Activated gamma-delta T cell treated with anti-CD3 and anti-CD28 coated beads, Interleukin-2, amount 50 U/mL, for 16 hours (primary cell): ENCODE measurements at regions not wholly inside any gene's neighbourhood (a gene's known extent, or its start where the extent isn't known, plus 50 kb on each side); places are given as distances from the start of the nearest gene placed in this dataset.
"Not testable (repeated sequence)": the region's sequence is repeated elsewhere in the genome, so short reads cannot be mapped to it uniquely, and the experiment has no call there.

Experiments
- DNase-seq: peaks from one replicate; pipeline ENCODE4 v3.0.0-alpha.2; 2020; ENCODE audit warnings: low read depth

- no peak for DNase-seq
Observed at GRCh38 chr1:88296642-88297041, 387.4 kb upstream of the PKN2 start.

- no peak for DNase-seq
Observed at GRCh38 chr1:88298506-88298905, 385.6 kb upstream of the PKN2 start.

DNA sequence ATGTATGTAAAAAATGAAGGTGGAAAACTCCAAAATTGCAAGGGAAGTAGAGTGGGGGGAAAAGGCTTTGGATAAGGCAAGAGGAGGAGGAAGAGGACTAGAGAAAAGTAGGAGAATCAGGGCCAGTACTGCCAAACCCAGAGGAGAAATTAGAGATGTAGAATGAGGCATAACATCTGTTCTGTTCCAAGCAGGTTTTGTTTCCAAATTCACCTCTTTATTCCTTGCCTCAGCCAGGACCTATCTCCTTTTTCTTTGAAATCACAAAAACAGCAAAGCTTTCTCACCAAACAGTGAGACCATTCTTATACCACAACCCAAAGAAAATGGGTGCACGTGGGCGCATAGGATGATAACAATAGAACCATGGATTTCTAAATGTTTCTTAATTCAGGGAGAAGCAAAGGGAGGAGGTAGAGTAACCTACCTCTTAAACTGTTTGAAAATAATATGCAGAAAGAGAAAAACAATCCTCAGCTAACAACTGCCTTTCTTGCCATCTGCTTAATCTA lies 383.3 kb upstream of the PKN2 start:
- DNase-seq: no peak

- no peak for DNase-seq
Observed at GRCh38 chr1:88302843-88303486, 381.1 kb upstream of the PKN2 start.

DNA sequence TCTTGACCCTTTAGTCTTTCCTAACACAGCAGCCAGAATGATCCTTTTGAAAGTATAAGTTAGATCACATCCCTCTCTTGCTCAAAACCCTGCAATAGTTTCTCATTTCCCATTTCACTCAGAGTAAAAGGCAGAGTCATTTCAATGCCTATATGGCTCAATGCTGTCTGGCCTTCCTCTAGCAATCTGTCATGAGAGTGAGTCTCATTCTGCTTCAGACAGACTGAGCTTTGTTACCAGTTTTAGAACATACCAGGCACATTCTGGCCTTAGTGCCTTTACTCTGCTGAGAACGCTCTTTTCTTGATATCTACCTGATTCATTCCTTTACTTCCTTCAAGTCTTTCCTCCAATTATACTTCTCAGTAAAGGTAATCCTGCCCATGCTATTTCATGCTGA lies 372.8 kb upstream of the PKN2 start:
- no peak for DNase-seq

DNA sequence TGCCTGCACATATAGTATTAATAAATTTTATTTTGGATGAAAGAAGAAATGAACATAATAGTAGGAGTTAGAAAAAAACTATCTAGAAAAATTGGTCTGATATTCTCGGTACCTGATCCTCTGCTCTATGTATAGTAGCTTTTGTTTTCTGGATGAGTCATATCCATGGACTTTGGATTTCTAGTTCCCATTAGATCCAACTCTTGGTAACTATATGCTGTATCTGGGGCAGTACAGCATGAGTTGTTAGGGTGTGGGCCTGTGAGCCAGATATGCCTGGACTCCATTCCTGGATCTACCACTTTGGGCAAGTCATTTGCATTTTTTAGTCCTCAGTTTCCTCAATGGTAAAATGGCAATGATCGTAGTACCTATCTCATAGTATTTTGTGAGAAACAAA lies 372.2 kb upstream of the PKN2 start:
- no peak for DNase-seq

DNA sequence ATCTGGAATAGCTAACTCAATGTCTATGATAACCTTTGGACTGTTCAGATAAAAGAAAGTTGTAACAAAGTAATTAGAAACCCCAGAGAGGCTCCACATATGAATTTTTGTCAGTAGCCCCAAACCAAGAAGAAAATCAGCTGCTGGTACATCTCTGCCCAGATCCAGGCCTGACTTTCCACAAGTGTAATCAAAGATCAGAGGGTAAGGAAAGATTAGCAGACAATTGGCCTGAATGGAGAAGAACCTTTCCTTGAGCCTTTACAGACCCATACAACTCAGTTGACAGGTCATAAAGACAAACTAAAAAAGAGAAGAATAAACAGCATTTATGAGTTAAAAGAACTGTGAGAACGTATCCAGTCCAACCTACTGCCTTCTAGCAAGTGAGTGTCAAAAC lies 366.7 kb upstream of the PKN2 start:
- no peak for DNase-seq

- no peak for DNase-seq
Observed at GRCh38 chr1:88318740-88319139, 365.3 kb upstream of the PKN2 start.

- DNase-seq: no peak
Observed at GRCh38 chr1:88320291-88320690, 363.8 kb upstream of the PKN2 start.

DNA sequence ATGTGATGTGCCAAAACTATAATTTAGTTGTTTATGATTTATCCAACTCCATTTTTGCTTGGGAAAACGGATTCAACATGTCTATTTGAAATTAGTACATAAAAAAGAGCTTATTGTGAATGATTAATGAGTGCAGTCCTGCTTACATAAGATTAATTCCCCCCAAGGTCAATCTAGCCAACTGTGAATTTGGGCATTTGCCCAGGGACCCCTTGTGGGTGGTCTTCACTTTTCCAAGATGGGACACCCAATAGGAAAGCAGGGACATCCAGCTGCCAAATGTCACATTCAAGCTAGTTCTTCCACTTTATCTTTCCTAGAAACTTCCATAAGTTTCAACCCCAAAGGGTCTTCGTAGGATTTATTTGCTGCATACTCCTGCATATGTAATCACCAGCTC lies 362.4 kb upstream of the PKN2 start:
- DNase-seq: no peak

DNA sequence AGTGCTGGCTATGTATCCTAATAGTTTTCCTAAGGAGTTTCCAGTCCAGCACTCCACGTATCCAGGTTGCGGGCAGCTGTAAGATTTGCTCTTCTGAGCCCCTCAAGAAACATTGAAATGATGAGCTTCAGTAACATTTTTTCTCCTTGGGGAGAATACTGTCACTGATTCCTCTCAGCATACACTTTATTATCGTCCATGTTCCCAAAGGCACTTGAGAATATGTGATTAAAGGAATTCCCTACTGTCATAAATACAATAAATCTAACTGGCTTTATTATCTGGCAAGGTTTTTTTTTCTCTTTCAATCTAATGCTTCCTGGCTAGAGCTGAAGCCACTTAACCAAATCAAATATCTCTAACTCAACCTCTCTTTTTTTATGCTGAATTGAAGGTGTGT lies 359.2 kb upstream of the PKN2 start:
- DNase-seq: no peak

- DNase-seq: no peak
Observed at GRCh38 chr1:88327391-88328267, 356.4 kb upstream of the PKN2 start.

GRCh38 chr1:88330201-88330600 lies 353.9 kb upstream of the PKN2 start:
- DNase-seq: no peak

- DNase-seq: no peak
Observed at GRCh38 chr1:88333086-88333695, 350.9 kb upstream of the PKN2 start.

DNA sequence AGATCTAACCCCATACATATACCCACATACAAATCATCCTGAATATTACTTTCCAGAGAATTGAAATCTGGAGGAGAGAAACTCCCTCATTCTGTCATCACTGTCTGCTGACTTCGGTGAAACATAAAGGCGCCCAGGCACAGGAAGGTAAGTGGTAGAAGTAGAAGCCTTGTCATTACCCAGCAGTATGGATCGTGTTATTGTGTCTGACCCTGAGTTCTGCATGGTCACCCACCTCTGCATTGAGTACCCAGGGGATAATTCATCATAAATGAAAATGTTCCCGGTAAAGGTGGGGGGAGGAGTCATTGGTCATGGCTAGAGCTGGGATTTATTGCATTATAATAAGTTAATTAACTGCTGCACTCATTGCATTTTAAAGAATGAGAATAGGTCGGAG lies 342.6 kb upstream of the PKN2 start:
- no peak for DNase-seq

GRCh38 chr1:88342081-88342480 lies 342.0 kb upstream of the PKN2 start:
- DNase-seq: not testable (repeated sequence)

DNA sequence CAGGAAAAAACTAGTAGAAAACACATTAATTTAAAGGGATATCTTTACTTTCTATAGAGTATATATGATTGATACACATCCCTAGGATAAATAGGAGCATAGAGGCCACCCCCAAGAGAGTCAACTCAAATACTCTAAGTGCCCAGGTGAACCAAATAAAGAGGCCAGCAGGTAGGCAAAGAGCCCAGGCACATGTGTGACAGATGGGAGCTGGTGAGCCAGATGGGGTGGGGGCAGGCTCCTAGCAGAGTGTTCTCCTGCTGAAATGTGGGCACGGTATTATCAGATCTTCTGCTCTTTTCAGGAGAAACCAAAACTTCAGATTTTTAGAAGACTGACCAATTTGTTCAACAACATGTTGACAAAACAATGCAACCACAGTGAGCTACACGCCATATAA lies 333.4 kb upstream of the PKN2 start:
- no peak for DNase-seq

GRCh38 chr1:88351960-88352359 lies 332.1 kb upstream of the PKN2 start:
- no peak for DNase-seq

DNA sequence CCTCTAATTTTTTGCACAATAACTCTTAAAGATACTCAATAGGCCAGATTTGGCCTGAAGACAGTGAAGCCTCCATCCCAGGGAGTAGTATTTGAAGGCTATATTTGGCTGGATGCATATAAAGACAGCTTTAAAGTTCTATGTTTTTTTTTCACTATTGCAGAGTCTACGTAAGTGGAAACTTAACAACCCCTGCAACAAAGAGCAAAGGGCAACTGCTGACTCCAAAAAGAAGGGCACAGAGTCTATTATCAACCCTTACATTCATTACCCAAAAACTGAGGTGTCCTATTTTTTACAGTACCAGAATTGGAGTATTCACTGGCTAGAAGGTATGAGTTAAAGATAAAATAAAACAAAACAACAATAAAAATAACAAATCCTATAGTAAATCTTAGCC lies 329.8 kb upstream of the PKN2 start:
- DNase-seq: no peak

GRCh38 chr1:88357729-88358128 lies 326.3 kb upstream of the PKN2 start:
- DNase-seq: no peak

DNA sequence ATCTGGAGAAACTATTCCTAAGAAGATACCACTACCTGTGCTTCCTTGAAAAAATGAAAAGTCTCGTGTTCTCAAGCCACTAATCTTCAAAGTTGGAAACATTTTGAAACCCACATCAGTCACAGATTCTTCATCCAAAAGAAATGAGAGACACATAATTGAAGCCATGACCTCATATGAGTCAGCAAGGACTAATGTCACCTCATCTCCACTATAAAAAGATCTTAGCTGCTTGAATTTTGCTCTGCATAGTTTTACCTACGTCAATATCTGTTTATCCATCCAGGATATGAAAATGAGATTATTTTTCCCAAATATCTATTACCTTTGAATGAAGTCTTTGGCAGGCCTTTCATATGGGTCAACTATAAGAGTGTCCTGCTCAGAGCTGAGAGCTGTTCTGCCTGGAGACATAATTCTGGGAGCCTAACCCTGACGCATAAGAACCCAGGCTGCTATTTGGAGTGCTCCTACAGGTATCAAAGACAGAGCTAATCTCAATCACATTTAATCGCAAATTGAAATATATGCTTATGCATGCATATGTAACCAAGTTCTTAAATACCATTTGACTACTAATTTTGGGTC lies 312.5 kb upstream of the PKN2 start:
- DNase-seq: no peak

DNA sequence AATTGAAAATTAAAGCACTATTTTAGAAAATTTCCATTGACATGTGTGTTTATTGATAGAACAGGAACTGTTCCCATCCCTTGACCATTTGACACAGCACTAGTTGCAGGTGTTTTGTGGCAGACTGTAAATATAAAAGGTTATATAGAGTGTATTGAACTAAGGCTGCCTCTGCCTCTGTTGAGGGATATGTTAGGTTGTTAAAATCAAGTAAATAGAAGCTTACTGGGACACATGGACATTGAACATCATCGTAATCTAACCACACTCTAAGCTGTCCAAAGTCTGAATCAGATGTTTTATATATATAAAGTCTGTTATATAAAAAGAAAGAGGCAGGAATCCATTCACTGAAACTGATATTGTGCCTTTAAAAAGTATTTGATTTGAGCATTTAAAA lies 308.1 kb upstream of the PKN2 start:
- no peak for DNase-seq

- no peak for DNase-seq
Observed at GRCh38 chr1:88376421-88376820, 307.7 kb upstream of the PKN2 start.
